Body of pancreas (tissue), 4 donors: ENCODE measurements at regions not wholly inside any gene's neighbourhood (a gene's known extent, or its start where the extent isn't known, plus 50 kb on each side); places are given as distances from the start of the nearest gene placed in this dataset.
"Not testable (repeated sequence)": the region's sequence is repeated elsewhere in the genome, so short reads cannot be mapped to it uniquely, and the experiment has no call there.

Source experiments
- POLR2A ChIP-seq, 3 donors: fragments of 450-650 bp; IDR thresholded peaks; one replicate each; pipeline ENCODE4 v1.6.1; 2016; ENCODE audit warnings: antibody characterized with exemption in 3 of 3, mild to moderate bottlenecking in 2 of 3
- TF ChIP-seq, protein P1 (sequence below), 7 experiments: fragments of 450-650 bp in 4 of 7; fragments of 200-600 bp in 3 of 7; sonication (generic) in 3 of 7; IDR thresholded peaks; one replicate each; pipeline ENCODE4 v1.5.1; 2016 to 2019; ENCODE audit warnings: antibody characterized with exemption in 7 of 7

DNA sequence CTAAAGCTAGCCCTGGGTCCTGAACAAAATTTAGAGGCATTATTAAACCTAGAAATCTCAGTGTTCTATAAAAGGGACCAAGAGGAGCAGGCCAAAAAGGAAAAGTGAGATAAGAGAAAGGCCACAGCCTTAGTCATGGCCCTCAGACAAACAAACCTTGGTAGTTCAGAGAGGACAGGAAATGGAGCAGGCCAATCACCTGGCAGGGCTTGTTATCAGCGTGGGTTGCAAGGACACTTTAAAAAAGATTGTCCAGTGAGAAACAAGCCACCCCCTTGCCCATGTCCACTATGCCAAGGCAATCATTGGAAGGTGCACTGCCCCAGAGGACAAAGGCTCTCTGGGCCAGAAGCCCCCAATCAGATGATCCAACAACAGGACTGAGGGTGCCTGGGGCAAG, 213.3 kb upstream of the CXADR start:
- TF ChIP-seq POLR2A (IDR thresholded peaks at IDR 0.05) = not testable (repeated sequence)
- TF ChIP-seq, protein P1, sequence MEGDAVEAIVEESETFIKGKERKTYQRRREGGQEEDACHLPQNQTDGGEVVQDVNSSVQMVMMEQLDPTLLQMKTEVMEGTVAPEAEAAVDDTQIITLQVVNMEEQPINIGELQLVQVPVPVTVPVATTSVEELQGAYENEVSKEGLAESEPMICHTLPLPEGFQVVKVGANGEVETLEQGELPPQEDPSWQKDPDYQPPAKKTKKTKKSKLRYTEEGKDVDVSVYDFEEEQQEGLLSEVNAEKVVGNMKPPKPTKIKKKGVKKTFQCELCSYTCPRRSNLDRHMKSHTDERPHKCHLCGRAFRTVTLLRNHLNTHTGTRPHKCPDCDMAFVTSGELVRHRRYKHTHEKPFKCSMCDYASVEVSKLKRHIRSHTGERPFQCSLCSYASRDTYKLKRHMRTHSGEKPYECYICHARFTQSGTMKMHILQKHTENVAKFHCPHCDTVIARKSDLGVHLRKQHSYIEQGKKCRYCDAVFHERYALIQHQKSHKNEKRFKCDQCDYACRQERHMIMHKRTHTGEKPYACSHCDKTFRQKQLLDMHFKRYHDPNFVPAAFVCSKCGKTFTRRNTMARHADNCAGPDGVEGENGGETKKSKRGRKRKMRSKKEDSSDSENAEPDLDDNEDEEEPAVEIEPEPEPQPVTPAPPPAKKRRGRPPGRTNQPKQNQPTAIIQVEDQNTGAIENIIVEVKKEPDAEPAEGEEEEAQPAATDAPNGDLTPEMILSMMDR (IDR thresholded peaks at IDR 0.05) = not testable (repeated sequence)
